K562 (cell line): ENCODE measurements at regions not wholly inside any gene's neighbourhood (a gene's known extent, or its start where the extent isn't known, plus 50 kb on each side); places are given as distances from the start of the nearest gene placed in this dataset.

ENCODE experiments used
- ATAC-seq: fragments of 200-7000 bp; cut with Tn5 transposase; 3 replicates; pipeline ENCODE4 v1.9.1; 2020; ENCODE audit warnings: moderate library complexity
- BruUV-seq: library from RNA; stranded (reverse); fragments of 400-500 nt; replicated peaks from 2 replicates; lab custom pipeline; 2021; lab: Mats Ljungman, UMichigan
- CTCF ChIA-PET: fragments of 300-600 bp; formaldehyde crosslinking; extraction: SDS; loops from one replicate; lab custom pipeline; 2021; ENCODE audit warnings: low intra/inter-chr PET ratio; lab: Yijun Ruan, JAX
- POLR2A ChIA-PET: fragments of 300-600, 350-650 bp; sonication (Branson Sonifier 250); formaldehyde crosslinking; extraction: SDS; loops from one replicate; lab custom pipeline; 2021; ENCODE audit warnings: antibody characterized with exemption, inconsistent platforms; lab: Yijun Ruan, JAX
- DNase-seq, 4 experiments: peaks; one replicate each; pipeline versions ENCODE4 v3.0.0 to v3.0.0-alpha.2; 2011 to 2018; ENCODE audit warnings: low spot score in 3 of 4, mixed read lengths in 3 of 4; ENCODE audit errors: extremely low read depth in 1 of 4
- FAIRE-seq: peaks from 2 replicates; lab custom pipeline; 2011; peaks lifted over from hg19 to GRCh38; lab: Jason Lieb, UNC
- H2AFZ ChIP-seq: 2 replicates; pipeline ENCODE4 v1.6.0; 2011; ENCODE audit warnings: low read depth, low read length, control low read depth, inconsistent platforms
- H3K27ac ChIP-seq: fragments of 200-600 bp; 3 replicates; pipeline ENCODE4 v1.8.0; 2011; ENCODE audit warnings: low read depth, mild to moderate bottlenecking, control low read depth, inconsistent platforms, low read length, moderate library complexity, mixed read lengths; ENCODE audit errors: extremely low read depth
- H3K27me3 ChIP-seq, 2 experiments: fragments of 300-600 bp in 1 of 2; 2 replicates in 1 of 2; 3 replicates in 1 of 2; pipeline versions ENCODE4 v1.6.0 to v1.8.0; 2011; ENCODE audit warnings: inconsistent platforms in 2 of 2, low read length in 2 of 2, mild to moderate bottlenecking in 1 of 2, mixed read lengths in 1 of 2, moderate library complexity in 1 of 2; ENCODE audit not compliant: control insufficient read depth in 2 of 2, insufficient read depth in 2 of 2
- H3K36me3 ChIP-seq: fragments of 300-600 bp; 3 replicates; pipeline ENCODE4 v1.8.0; 2011; ENCODE audit warnings: mild to moderate bottlenecking, low read length, inconsistent platforms; ENCODE audit not compliant: control insufficient read depth, insufficient read depth
- H3K4me1 ChIP-seq, 2 experiments: fragments of 200-600 bp in 1 of 2; replicated peaks in 1 of 2; 2 replicates in 1 of 2; 3 replicates in 1 of 2; pipeline versions ENCODE4 v1.5.1 to v1.8.0; 2011; ENCODE audit warnings: inconsistent platforms in 2 of 2, low read length in 2 of 2, mild to moderate bottlenecking in 1 of 2, mixed read lengths in 1 of 2, moderate library complexity in 1 of 2; ENCODE audit not compliant: control insufficient read depth in 2 of 2, insufficient read depth in 2 of 2
- H3K4me2 ChIP-seq: 2 replicates; pipeline ENCODE4 v1.6.1; 2011; ENCODE audit warnings: low read length, control low read depth, inconsistent platforms, mixed read lengths; ENCODE audit not compliant: insufficient read depth
- H3K4me3 ChIP-seq: fragments of 200-600 bp; sonication (generic), shearing (Covaris generic); 2 replicates; pipeline ENCODE4 v1.5.1; 2016; ENCODE audit warnings: control low read depth, inconsistent platforms
- H3K79me2 ChIP-seq: fragments of 200-600 bp; 3 replicates; pipeline ENCODE4 v1.8.0; 2011; ENCODE audit warnings: low read length, inconsistent platforms; ENCODE audit not compliant: control insufficient read depth, insufficient read depth
- H3K9ac ChIP-seq, 2 experiments: 2 replicates each; pipeline versions ENCODE4 v1.6.0 to v1.6.1; 2011; ENCODE audit warnings: low read depth in 2 of 2, low read length in 2 of 2, control low read depth in 1 of 2, inconsistent platforms in 1 of 2, mild to moderate bottlenecking in 1 of 2, mixed read lengths in 1 of 2; ENCODE audit not compliant: insufficient read depth in 1 of 2
- H3K9me1 ChIP-seq: one replicate; pipeline ENCODE4 v1.6.0; 2011; ENCODE audit warnings: inconsistent platforms, mild to moderate bottlenecking, low read length, moderate library complexity; ENCODE audit not compliant: control insufficient read depth, insufficient read depth
- H3K9me3 ChIP-seq: replicated peaks from 2 replicates; pipeline ENCODE4 v1.5.1; 2011; ENCODE audit warnings: low read depth, low read length, inconsistent platforms; ENCODE audit not compliant: control insufficient read depth, insufficient read depth
- H4K20me1 ChIP-seq: replicated peaks from 2 replicates; pipeline ENCODE4 v1.6.1; 2011; ENCODE audit warnings: low read length, inconsistent platforms, mixed read lengths; ENCODE audit not compliant: control insufficient read depth, insufficient read depth
- ATF7 ChIP-seq: fragments of 450-650 bp; IDR thresholded peaks from 2 replicates; pipeline ENCODE4 v1.7.1; 2014; ENCODE audit warnings: mild to moderate bottlenecking, moderate library complexity
- BCL6 ChIP-seq: fragments of 250-450 bp; sonication (Bioruptor Pico); IDR thresholded peaks from 2 replicates; pipeline ENCODE4 v1.4.0; 2020
- DNMT1 ChIP-seq: fragments of 450-650 bp; IDR thresholded peaks from 2 replicates; pipeline ENCODE4 v1.6.1; 2016; ENCODE audit warnings: antibody characterized with exemption, mild to moderate bottlenecking
- FOXP4 ChIP-seq: sonication (generic); formaldehyde crosslinking; IDR thresholded peaks from 2 replicates; pipeline ENCODE4 v1.8.0; 2022; ENCODE audit warnings: mild to moderate bottlenecking, missing genetic modification reagents, borderline replicate concordance
- IRF9 ChIP-seq: fragments of 450-650 bp; IDR thresholded peaks from 2 replicates; pipeline ENCODE4 v1.6.1; 2016; ENCODE audit warnings: missing biosample characterization, missing genetic modification characterization
- POLR2A ChIP-seq: fragments of 450-650 bp; conservative IDR thresholded peaks from 2 replicates; pipeline ENCODE4 v1.6.1; 2016
- POLR2B ChIP-seq: fragments of 450-650 bp; IDR thresholded peaks from 2 replicates; pipeline ENCODE4 v1.6.1; 2018; ENCODE audit warnings: low read depth; ENCODE audit not compliant: partially characterized antibody
- PREB ChIP-seq: sonication (generic); formaldehyde crosslinking; IDR thresholded peaks from 2 replicates; pipeline ENCODE4 v1.8.1; 2023; ENCODE audit warnings: mild to moderate bottlenecking, missing genetic modification reagents
- PRMT5 ChIP-seq: sonication (generic); formaldehyde crosslinking; IDR thresholded peaks from 2 replicates; pipeline ENCODE4 v1.5.0; 2020; ENCODE audit warnings: missing genetic modification reagents
- SRSF1 ChIP-seq: fragments of 200-400 bp; formaldehyde crosslinking; IDR thresholded peaks from 2 replicates; pipeline ENCODE4 v1.6.1; 2017; ENCODE audit warnings: mild to moderate bottlenecking, low read depth, low read length, moderate library complexity
- SRSF7 ChIP-seq: fragments of 200-400 bp; formaldehyde crosslinking; optimal IDR thresholded peaks from 2 replicates; pipeline ENCODE3; 2017; ENCODE audit warnings: mild to moderate bottlenecking, low read depth, low read length
- SRSF9 ChIP-seq: fragments of 200-400 bp; formaldehyde crosslinking; IDR thresholded peaks from 2 replicates; pipeline ENCODE4 v1.6.1; 2017; ENCODE audit warnings: low read depth, low read length, borderline replicate concordance
- TAF7 ChIP-seq: fragments of 450-650 bp; IDR thresholded peaks from 2 replicates; pipeline ENCODE4 v1.6.1; 2016; ENCODE audit warnings: missing genetic modification characterization, missing compliant biosample characterization
- TCF3 ChIP-seq: sonication (generic); formaldehyde crosslinking; IDR thresholded peaks from 2 replicates; pipeline ENCODE4 v1.4.0; 2020; ENCODE audit warnings: mild to moderate bottlenecking, missing genetic modification reagents
- TEAD2 ChIP-seq: fragments of 450-650 bp; IDR thresholded peaks from 2 replicates; pipeline ENCODE4 v1.6.1; 2016; ENCODE audit warnings: missing genetic modification characterization, control low read depth, missing compliant biosample characterization
- XRCC4 ChIP-seq: IDR thresholded peaks from one replicate; pipeline ENCODE4 v1.6.1; 2011; ENCODE audit not compliant: insufficient read depth, insufficient read length; ENCODE audit errors: extremely low read depth
- ZNF274 ChIP-seq: IDR thresholded peaks from 2 replicates; pipeline ENCODE4 v1.6.1; 2011; ENCODE audit warnings: low read depth, mild to moderate bottlenecking, low read length, moderate library complexity, borderline replicate concordance
- ZNF280B ChIP-seq: fragments of 250-450 bp; sonication (Bioruptor Pico); IDR thresholded peaks from 2 replicates; pipeline ENCODE4 v1.5.1; 2021; ENCODE audit warnings: mild to moderate bottlenecking
- ZNF57 ChIP-seq: fragments of 450-650 bp; formaldehyde crosslinking; IDR thresholded peaks from 2 replicates; pipeline ENCODE4 v1.4.0; 2020; ENCODE audit warnings: mild to moderate bottlenecking, moderate library complexity
- WGBS: fragments of 100-300 bp; shearing (Covaris generic); methylation state at CpG from one replicate; pipeline ENCODE4 v1.1.6; 2016; ENCODE audit warnings: low coverage, mixed read lengths; ENCODE audit not compliant: insufficient coverage; ENCODE audit errors: missing lambda C conversion rate; 5-methylcytosine and 5-hydroxymethylcytosine counted together
- in situ Hi-C: fragments of 300-500 bp; cut with MboI; formaldehyde crosslinking; loops from 4 replicates; pipeline ENCODE4 v1.15.0; 2018; ENCODE audit warnings: inconsistent platforms, mixed read lengths
- intact Hi-C: fragments of 100-400 bp; cut with micrococcal nuclease; formaldehyde crosslinking; loops from 2 replicates; pipeline ENCODE4 v1.14.2; 2022

GRCh38 chr11:115065314-115065713, 387.0 kb downstream of the NXPE2 start:
- ATAC-seq (no peak), FAIRE-seq (no peak), DNase-seq (no peak)
- in situ Hi-C loops (no loop called here), intact Hi-C loops (no loop called here)
- Histone ChIP-seq H3K4me2 (no peak overlapping the region), H3K4me3 (no peak overlapping the region), H2AFZ (no peak overlapping the region), H3K36me3 (no peaks in the 10 kb centered on the region), H4K20me1 (no peaks in the 10 kb centered on the region), H3K79me2 (no peaks in the 10 kb centered on the region), H3K9me1 (no peaks in the 10 kb centered on the region), H3K4me1 (no peaks in the 10 kb centered on the region), H3K9ac (no peak overlapping the region), H3K9me3 (no peaks in the 10 kb centered on the region), H3K27ac (no peak overlapping the region), H3K27me3 (no peaks in the 10 kb centered on the region)
- POLR2A ChIA-PET: no interaction called here
- BruUV-seq: no TSS peak
- CTCF ChIA-PET: no interaction called here
- 0% methylated on average over 3 of the region's 3 CpGs for WGBS
- TF ChIP-seq ZNF57 (CRISPR knock-in tag): no peak
- TF ChIP-seq BCL6 (CRISPR knock-in tag): no peak
- no peak for TF ChIP-seq TEAD2 (tag)
- no peak for TF ChIP-seq XRCC4
- TF ChIP-seq TAF7 (tag): no peak
- TF ChIP-seq ATF7: no peak
- TF ChIP-seq POLR2A: no peak
- no peak for TF ChIP-seq DNMT1
- no peak for TF ChIP-seq SRSF7
- no peak for TF ChIP-seq PRMT5 (CRISPR knock-in tag)
- TF ChIP-seq SRSF9: no peak
- TF ChIP-seq FOXP4 (CRISPR knock-in tag): no peak
- no peak for TF ChIP-seq ZNF280B (CRISPR knock-in tag)
- TF ChIP-seq TCF3 (CRISPR knock-in tag): no peak
- TF ChIP-seq IRF9 (tag): no peak
- TF ChIP-seq ZNF274: no peak
- no peak for TF ChIP-seq POLR2B
- TF ChIP-seq SRSF1: no peak
- no peak for TF ChIP-seq PREB (CRISPR knock-in tag)
